ENCODE measurements at regions not wholly inside any gene's neighbourhood (a gene's known extent, or its start where the extent isn't known, plus 50 kb on each side); places are given as distances from the start of the nearest gene placed in this dataset.

- no peak for DNase-seq
Measured at GRCh38 chr1:201589186-201589585, 50.3 kb downstream of the NAV1 start.

GRCh38 chr1:201590474-201590873, 51.5 kb downstream of the NAV1 start:
- DNase-seq, result no peak

DNA sequence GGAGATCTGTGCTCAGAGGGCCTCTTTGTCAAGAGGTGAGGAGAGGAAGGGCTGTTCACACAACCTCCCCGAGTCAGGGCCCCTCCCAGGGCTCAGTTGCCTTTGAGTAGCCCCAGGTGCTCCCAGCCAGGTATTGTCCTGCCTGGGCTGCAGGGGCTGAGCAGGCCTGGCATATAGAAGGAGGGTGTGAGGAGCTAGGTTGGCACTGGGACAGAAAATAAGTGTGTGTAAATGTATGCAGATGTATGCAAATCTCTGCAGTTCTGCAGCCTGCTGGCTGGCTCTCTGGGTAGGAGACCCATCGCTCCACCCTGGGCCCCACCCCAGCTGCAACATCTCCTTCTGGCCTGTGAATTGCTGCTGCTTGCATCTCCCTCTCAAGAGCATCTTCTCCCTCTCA, 52.4 kb downstream of the NAV1 start:
- DNase-seq, result no peak

GRCh38 chr1:201591981-201592380, 53.1 kb downstream of the NAV1 start:
- DNase-seq, result no peak

- no peak for DNase-seq
Measured at GRCh38 chr1:201593200-201593921, 54.4 kb downstream of the NAV1 start.

DNA sequence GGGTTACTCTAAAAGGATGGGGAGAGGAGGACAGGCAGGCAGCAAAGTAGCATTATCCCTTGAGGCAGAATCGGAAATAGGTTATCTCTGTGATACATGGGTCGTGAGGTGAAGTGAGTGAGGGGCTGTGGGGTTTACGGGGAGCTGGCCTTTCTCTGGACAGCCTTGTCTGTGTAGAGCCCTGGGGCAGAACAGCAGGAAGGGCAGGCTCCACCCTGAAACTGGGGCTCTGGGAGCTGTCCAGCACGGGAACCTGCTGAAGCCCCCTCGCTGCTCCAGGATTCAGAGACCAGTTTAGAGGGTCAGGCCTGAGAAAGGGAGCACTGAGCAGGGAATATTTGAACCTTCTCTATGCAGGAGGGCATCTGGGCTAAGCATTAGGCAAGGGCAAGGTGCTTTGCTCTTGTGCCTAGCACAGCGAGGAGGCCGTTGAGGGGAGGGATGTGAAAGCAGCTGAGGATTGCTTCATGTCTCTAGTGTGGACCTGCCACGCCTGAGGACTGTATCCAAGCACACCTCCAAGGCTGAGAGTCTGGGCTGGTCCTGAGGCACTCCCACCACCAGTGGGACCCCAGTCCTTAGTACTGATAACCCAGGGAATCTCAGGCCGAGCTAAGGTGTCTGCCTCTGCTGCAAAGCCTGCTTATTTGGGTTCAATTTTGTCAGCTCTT, 55.8 kb downstream of the NAV1 start:
- no peak for DNase-seq

DNA sequence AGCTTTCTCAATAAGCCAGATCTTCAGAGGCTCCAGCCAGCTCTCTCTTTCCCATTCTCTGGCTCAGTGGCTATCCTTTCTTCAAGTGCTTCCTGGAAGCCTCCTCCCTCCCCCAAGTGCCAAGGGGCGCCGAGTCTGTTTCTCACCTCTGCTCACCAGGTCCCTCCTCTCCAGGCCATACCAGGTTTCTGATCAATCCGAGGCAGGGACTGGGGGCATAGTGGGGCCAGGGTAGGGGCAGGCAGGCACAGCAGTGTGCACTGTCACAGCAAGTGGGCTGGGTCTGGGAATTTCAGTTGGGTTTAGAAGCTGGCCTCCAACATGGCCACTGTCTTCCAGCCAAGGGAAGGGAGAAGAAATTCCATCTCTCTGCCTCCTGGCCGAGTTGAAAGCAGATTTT, 56.5 kb downstream of the NAV1 start:
- DNase-seq, result no peak

- no peak for DNase-seq
Measured at GRCh38 chr1:201596101-201596868, 57.4 kb downstream of the NAV1 start.

DNA sequence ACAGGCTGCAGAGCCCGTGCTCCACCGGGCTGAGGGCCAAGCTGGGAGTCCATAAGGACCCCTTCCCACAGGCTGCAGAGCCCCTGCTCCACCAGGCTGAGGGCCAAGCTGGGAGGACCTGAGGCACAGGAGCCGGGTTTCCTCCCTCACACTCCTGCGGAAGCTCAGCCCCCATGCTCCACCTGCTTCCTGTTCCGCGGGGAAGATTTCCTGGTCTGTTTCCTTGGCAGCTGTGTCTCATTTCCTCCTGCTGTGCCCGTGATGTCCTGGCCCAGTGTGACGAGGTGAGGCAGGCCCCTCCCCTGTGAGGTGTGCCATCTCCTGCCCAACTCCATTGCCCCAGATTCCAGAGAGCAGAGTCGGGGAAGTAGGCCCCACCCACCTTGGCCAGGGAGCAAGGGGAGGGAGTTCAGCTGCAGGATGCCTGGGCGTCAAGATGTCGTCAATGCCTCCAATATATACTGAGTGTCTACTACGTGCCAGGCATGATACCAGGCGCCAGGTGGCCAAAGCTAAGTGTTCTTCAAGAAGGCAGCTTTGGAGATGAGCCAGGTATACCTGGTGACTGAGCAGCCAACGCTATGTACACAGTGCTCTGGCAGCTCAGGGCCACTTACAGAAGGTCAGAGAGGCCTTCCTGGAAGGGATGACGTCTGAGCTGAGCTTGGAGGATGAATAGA, 58.8 kb downstream of the NAV1 start:
- DNase-seq, result peak; percentile 95

DNA sequence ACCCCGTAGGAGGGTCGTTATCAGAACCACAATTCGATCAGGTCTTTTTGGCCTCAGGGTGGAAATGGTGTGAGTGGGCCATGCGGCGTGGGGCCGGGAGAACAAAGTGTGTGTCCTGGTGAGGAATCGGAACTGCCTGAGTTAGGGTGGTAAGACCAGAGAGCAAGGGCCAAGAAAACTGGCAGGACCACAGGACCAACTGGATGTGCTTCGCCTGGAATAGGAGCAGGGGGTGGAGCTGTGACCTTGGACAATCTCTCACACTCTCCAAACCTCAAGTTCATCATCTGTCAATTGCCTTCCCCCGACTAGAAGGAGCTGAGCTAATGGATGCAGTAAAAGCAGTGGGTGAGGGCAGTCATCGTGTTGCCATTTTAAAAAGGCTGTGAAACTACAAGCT, 59.5 kb downstream of the NAV1 start:
- DNase-seq, result no peak

DNA sequence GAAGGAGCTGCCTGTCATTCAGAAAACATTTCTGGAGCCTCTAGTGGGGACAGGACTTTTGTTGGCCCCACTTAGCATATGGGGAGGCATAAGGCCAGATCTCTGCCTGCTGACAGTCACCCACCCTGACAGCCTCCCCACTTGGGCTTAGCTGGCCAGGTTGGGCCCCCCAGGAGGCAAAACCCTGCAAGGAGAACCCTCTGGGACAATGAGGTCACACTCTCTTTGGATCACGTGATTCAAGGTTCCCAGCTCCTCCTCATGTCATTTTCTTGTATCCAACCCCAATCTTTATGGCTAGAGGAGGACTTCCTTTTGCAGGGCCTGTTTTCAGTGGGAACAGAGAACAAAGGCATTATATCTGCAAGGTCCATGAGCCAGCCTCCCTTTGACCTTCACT, 60.0 kb downstream of the NAV1 start:
- DNase-seq, result no peak

DNA sequence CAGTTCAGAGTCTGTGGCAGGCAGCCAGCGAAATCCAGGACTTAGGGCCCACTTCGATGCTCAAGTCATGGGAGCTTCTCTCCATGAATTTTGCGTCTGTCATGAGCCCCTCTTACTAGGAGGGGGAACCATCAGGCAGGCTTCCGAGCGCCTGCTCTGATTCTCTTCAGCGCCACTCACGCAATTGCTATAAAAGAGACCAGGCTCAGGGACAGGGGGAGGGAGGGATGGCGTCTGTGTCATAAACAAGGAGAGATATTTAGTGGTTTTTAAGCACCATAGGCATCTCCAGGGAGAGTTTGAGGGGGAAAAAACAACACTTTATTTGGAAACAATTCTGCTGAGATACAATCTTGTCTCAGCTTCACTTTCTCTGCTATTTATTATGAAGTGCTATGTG, 60.6 kb downstream of the NAV1 start:
- DNase-seq, result peak; percentile 28

- no peak for DNase-seq
Measured at GRCh38 chr1:201602413-201603265, 63.7 kb downstream of the NAV1 start.

- DNase-seq, result no peak
Measured at GRCh38 chr1:201603613-201604232, 64.8 kb downstream of the NAV1 start.

DNA sequence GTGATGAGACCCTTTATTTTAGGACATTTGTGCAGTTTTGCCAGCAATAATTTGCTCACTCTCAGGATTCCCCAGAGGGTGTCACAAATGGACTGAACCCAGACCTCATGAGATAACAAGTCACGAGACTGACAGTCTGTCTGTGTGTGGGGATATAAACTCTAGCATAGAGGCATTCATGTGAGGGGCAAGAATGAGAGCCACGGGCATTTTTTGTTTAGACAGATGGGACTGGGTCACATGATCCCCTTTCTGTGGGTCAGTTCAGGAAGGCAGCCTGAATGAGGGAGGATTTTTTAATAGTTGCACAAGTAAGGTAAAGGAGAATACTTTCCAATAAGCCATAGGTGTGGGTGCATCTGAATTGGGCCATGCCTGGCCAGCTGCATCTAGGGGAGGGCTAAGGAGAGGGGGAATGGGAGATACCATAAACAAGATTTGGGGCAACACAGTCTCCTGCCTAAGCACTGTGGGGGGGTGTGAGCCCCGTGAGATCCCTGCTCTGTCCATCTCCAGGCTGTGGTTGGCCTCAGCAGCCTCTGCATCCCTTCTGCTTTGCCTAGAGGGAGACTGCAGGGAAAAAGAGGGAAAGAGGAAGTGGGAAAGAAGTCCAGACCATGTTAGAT, 66.6 kb downstream of the NAV1 start:
- DNase-seq, result no peak

DNA sequence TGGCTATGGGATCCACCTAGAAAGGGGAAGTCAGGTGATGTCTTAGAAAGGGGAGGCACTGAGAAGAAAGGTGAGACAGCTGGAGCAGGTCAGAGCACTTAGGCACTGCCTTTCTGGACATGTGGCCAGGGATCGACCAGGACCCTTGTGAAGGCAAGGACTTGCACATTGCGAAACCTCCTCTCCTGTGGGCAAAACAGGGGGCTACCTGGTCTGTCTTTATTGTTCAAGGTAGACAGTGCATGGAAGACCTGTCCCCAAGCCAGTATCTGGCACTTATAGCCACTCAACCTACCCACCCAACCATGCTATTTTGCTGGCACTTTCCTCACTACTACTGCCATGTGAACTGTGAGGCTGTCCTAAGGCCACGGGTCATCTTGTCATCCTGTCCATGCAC, 67.2 kb downstream of the NAV1 start:
- no peak for DNase-seq

- no peak for DNase-seq
Measured at GRCh38 chr1:201606623-201607022, 67.7 kb downstream of the NAV1 start.

GRCh38 chr1:201608635-201609395, 69.9 kb downstream of the NAV1 start:
- no peak for DNase-seq

DNA sequence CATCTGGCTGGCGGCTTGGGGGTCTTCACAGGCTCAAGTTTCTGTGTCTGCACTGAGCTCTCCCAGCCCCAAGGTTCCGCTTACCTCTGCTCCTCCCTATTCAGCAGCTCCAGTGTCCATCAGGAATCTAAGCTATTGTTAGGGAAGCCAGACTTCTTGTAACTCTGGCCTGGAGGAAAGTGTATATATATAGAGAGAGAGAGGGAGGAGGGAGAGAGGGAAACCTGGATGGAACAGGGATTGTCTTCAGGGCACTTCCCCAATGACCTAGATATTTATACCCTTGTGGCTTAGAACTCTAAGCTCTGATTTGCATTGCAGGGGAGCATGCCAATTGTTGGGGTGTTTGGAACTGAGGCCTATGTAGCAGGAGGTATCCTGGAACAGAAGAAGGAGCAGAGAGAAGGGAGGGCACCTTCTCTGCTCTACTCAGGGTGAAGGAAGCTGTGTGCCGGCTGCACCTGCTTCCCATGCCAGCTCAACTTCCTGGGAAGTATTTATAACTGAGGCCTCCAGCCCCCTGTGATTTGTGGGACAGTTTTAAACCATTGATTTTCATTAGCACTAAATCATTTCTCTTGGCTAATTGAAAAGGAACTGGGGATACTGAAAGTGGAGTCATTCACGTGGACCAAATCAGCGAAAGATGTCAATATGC, 70.9 kb downstream of the NAV1 start:
- no peak for DNase-seq

DNA sequence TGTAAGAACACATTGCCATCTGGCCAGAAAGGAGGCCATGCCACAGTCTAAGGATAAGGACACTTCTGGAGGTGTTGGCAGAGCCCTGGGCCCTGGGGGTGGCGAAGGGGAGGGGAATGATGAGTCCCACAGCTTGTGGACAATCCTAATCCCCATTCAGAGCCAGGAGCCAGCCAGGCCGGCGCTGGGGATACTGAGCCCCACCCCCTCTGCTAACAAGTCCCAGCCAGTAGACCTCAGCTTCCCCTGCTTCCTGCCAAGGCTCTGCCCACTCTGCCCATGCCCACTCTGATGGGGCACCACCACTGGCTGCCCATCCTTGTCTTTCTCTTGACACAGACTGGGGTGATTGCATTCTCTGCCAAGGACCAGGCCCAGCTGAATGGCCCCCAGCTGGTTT, 71.9 kb downstream of the NAV1 start:
- no peak for DNase-seq

All from NCI-H1436 (cell line).